ENCODE measurements at regions not wholly inside any gene's neighbourhood (a gene's known extent, or its start where the extent isn't known, plus 50 kb on each side); places are given as distances from the start of the nearest gene placed in this dataset.

GRCh38 chr1:230503726-230504125, 77.6 kb upstream of the PGBD5 start:
- Histone ChIP-seq H3K9me3 (ENCODE audit: control insufficient read depth in 1 of 2, insufficient read depth in 1 of 2, low read depth in 1 of 2, low read length in 2 of 2) (no peaks in the 10 kb centered on the region), H4K20me1 (ENCODE audit: insufficient read depth) (no peaks in the 10 kb centered on the region), H3K4me2 (ENCODE audit: low read length) (no peak overlapping the region), H3K27me3 (ENCODE audit: insufficient read depth, low read length) (peaks cover 11% of the 10 kb centered on the region), H3K36me3 (ENCODE audit: control insufficient read depth in 1 of 2, insufficient read depth in 2 of 2, low read length in 2 of 2) (no peaks in the 10 kb centered on the region), H3K9ac (ENCODE audit: low read length) (no peak overlapping the region), H2AFZ (ENCODE audit: low read depth, low read length, poor library complexity, severe bottlenecking) (no peak overlapping the region), H3K79me2 (ENCODE audit: insufficient read depth, low read length) (no peaks in the 10 kb centered on the region), H3K4me1 (ENCODE audit: control insufficient read depth in 1 of 2, insufficient read depth in 2 of 2, low read length in 2 of 2) (no peaks in the 10 kb centered on the region), H3K4me3 (replicated peaks in 1 of 2; ENCODE audit: low read depth in 1 of 2, low read length in 2 of 2) (no peak overlapping the region), H3K9me2 (ENCODE audit: insufficient read depth) (no peaks in the 10 kb centered on the region), H3K27ac (ENCODE audit: low read depth, low read length) (no peak overlapping the region)
- DNase-seq (ENCODE audit: low read depth, low spot score) = no peak
- ChIA-PET RAD21 (ENCODE audit: low non-redundant PET in 1 of 2, low total read pairs in 2 of 2, uncharacterized antibody in 2 of 2, unreplicated experiment in 2 of 2) (no interaction called here), CTCF (no interaction called here), POLR2A (no interaction called here)
- TF ChIP-seq SRF (IDR thresholded peaks at IDR 0.05; ENCODE audit: low read depth) = no peak
- no TSS peak for BruUV-seq (replicated peaks)
- intact Hi-C loops (cut with micrococcal nuclease) = no loop called here
- no peak for ATAC-seq

GRCh38 chr1:230502996-230503395, 76.9 kb upstream of the PGBD5 start:
- Histone ChIP-seq H3K9me2 (ENCODE audit: insufficient read depth) (no peaks in the 10 kb centered on the region), H4K20me1 (ENCODE audit: insufficient read depth) (no peaks in the 10 kb centered on the region), H3K9ac (ENCODE audit: low read length) (no peak overlapping the region), H3K4me2 (ENCODE audit: low read length) (no peak overlapping the region), H3K4me3 (replicated peaks in 1 of 2; ENCODE audit: low read depth in 1 of 2, low read length in 2 of 2) (no peak overlapping the region), H3K27me3 (ENCODE audit: insufficient read depth, low read length) (peaks cover 17% of the 10 kb centered on the region), H3K36me3 (ENCODE audit: control insufficient read depth in 1 of 2, insufficient read depth in 2 of 2, low read length in 2 of 2) (no peaks in the 10 kb centered on the region), H3K4me1 (ENCODE audit: control insufficient read depth in 1 of 2, insufficient read depth in 2 of 2, low read length in 2 of 2) (no peaks in the 10 kb centered on the region), H3K27ac (ENCODE audit: low read depth, low read length) (no peak overlapping the region), H3K9me3 (ENCODE audit: control insufficient read depth in 1 of 2, insufficient read depth in 1 of 2, low read depth in 1 of 2, low read length in 2 of 2) (no peaks in the 10 kb centered on the region), H2AFZ (ENCODE audit: low read depth, low read length, poor library complexity, severe bottlenecking) (no peak overlapping the region), H3K79me2 (ENCODE audit: insufficient read depth, low read length) (no peaks in the 10 kb centered on the region)
- BruUV-seq (replicated peaks) = no TSS peak
- DNase-seq (ENCODE audit: low read depth, low spot score) (no peak), ATAC-seq (no peak)
- CTCF ChIA-PET = no interaction called here
- no peak for TF ChIP-seq JUND (IDR thresholded peaks at IDR 0.05)
- POLR2A ChIA-PET = no interaction called here
- RAD21 ChIA-PET (ENCODE audit: low non-redundant PET in 1 of 2, low total read pairs in 2 of 2, uncharacterized antibody in 2 of 2, unreplicated experiment in 2 of 2) = no interaction called here
- intact Hi-C loops (cut with micrococcal nuclease) = no loop called here

GRCh38 chr1:230502306-230502705, 76.2 kb upstream of the PGBD5 start:
- TF ChIP-seq FOSL1 (IDR thresholded peaks at IDR 0.05; ENCODE audit: low read depth) = no peak
- no peak for TF ChIP-seq ZFX (IDR thresholded peaks at IDR 0.05)
- no peak for TF ChIP-seq REST (IDR thresholded peaks at IDR 0.05; ENCODE audit: low read depth)
- no peak for TF ChIP-seq SP1 (IDR thresholded peaks at IDR 0.05; ENCODE audit: low read depth)
- Histone ChIP-seq H3K27me3 (ENCODE audit: insufficient read depth, low read length) (peaks cover 17% of the 10 kb centered on the region), H3K27ac (ENCODE audit: low read depth, low read length) (no peak overlapping the region), H3K4me2 (ENCODE audit: low read length) (no peak overlapping the region), H3K4me3 (replicated peaks in 1 of 2; ENCODE audit: low read depth in 1 of 2, low read length in 2 of 2) (no peak overlapping the region), H4K20me1 (ENCODE audit: insufficient read depth) (no peaks in the 10 kb centered on the region), H2AFZ (ENCODE audit: low read depth, low read length, poor library complexity, severe bottlenecking) (no peak overlapping the region), H3K79me2 (ENCODE audit: insufficient read depth, low read length) (no peaks in the 10 kb centered on the region), H3K4me1 (ENCODE audit: control insufficient read depth in 1 of 2, insufficient read depth in 2 of 2, low read length in 2 of 2) (no peaks in the 10 kb centered on the region), H3K36me3 (ENCODE audit: control insufficient read depth in 1 of 2, insufficient read depth in 2 of 2, low read length in 2 of 2) (no peaks in the 10 kb centered on the region), H3K9me3 (ENCODE audit: control insufficient read depth in 1 of 2, insufficient read depth in 1 of 2, low read depth in 1 of 2, low read length in 2 of 2) (no peaks in the 10 kb centered on the region), H3K9me2 (ENCODE audit: insufficient read depth) (no peaks in the 10 kb centered on the region), H3K9ac (ENCODE audit: low read length) (no peak overlapping the region)
- no TSS peak for BruUV-seq (replicated peaks)
- CTCF ChIA-PET = no interaction called here
- ATAC-seq (no peak), DNase-seq (ENCODE audit: low read depth, low spot score) (no peak)
- intact Hi-C loops (cut with micrococcal nuclease) = no loop called here
- RAD21 ChIA-PET (ENCODE audit: low non-redundant PET in 1 of 2, low total read pairs in 2 of 2, uncharacterized antibody in 2 of 2, unreplicated experiment in 2 of 2) = no interaction called here
- POLR2A ChIA-PET = no interaction called here
